ENCODE measurements at regions not wholly inside any gene's neighbourhood (a gene's known extent, or its start where the extent isn't known, plus 50 kb on each side); places are given as distances from the start of the nearest gene placed in this dataset.
A peak's percentile ranks its signal among the peaks of the same experiment; 100 is the strongest.

DNA sequence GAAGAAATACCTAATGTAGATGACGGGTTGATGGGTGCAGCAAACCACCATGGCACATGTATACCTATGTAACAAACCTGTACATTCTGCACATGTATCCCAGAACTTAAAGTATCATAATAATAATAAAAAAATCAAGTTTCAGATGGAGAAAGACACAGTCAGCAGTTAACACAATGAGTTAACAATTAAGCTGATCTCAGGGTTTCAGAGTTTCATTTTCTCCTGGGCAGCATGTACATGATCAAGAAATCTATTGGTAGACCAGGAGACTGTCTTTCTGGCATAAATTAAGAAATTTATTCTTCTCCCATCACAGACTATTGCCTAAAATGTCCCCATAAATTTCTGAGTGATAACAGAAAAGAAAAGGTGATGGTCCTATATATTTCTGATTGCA, 155.3 kb downstream of the RAD51AP2 start (continued):
- no peak for TF ChIP-seq JUNB (IDR thresholded peaks at IDR 0.05; ENCODE audit: unreplicated experiment)
- TF ChIP-seq, protein P1, sequence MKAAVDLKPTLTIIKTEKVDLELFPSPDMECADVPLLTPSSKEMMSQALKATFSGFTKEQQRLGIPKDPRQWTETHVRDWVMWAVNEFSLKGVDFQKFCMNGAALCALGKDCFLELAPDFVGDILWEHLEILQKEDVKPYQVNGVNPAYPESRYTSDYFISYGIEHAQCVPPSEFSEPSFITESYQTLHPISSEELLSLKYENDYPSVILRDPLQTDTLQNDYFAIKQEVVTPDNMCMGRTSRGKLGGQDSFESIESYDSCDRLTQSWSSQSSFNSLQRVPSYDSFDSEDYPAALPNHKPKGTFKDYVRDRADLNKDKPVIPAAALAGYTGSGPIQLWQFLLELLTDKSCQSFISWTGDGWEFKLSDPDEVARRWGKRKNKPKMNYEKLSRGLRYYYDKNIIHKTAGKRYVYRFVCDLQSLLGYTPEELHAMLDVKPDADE (IDR thresholded peaks at IDR 0.05), result no peak

DNA sequence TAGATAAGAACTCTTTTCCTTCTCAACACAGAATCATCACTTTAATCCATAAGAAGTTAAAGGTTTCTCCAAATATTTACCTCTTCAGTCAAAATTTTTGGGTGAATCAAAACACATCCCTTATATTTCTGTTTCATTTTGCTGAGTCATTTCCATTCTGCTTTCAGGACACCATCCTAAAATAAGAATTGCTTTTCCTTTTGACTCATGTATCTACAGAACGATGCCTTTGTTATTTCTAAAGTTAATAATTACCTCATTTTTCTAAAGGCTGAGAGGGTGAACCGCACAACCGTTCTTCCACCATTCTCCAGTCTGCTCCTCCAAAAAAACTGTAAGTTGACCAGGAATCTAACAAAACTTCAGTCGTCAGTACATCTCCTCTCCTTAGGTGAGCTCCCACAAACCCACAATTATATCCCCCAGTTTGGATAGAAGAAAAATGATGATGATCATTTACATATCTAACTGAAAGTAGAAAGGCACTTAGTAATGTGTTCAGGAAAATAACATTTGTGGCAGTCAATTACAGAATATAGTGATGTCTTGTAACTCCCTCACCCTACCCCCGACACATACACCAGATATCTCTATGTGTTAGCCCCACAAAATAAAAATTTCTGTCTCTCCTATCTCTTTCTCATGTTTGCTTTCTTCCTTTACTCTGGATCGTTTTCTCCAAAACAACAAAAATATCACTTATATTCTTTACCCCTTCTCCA, 162.5 kb downstream of the RAD51AP2 start:
- no peaks in the 10 kb centered on the region for H3K36me3 Mint-ChIP-seq (ENCODE audit: low read depth)
- no peaks in the 10 kb centered on the region for H3K36me3 ChIP-seq (ENCODE audit: insufficient read depth)
- H3K4me1 ChIP-seq (ENCODE audit: insufficient read depth), result no peaks in the 10 kb centered on the region
- no peaks in the 10 kb centered on the region for H4K20me1 ChIP-seq (replicated peaks; ENCODE audit: insufficient read depth)
- 0 out of 2 replicates have a peak overlapping the region, but pooled peaks have one; percentile 34 for H3K27ac Mint-ChIP-seq
- H3K27me3 ChIP-seq (ENCODE audit: insufficient read depth), result no peaks in the 10 kb centered on the region
- H3K4me2 ChIP-seq, result no peak overlapping the region
- no peaks in the 10 kb centered on the region for H3K4me1 Mint-ChIP-seq
- no peak for TF ChIP-seq NANOG (IDR thresholded peaks at IDR 0.05; ENCODE audit: borderline replicate concordance)
- H3K79me2 ChIP-seq (replicated peaks; ENCODE audit: insufficient read depth), result no peaks in the 10 kb centered on the region
- H3K4me3 Mint-ChIP-seq, result no peak overlapping the region
- no peaks in the 10 kb centered on the region for H3K9me2 ChIP-seq (ENCODE audit: insufficient read depth)
- H3K9me3 Mint-ChIP-seq, result no peaks in the 10 kb centered on the region
- no peaks in the 10 kb centered on the region for H3K27me3 Mint-ChIP-seq (ENCODE audit: insufficient read depth, low read depth, poor library complexity)
- peak overlapping the region; percentile 44; the same call in 1 of the 2 replicates for H2AFZ ChIP-seq
- H3F3A ChIP-seq (replicated peaks; ENCODE audit: low read depth), result no peaks in the 10 kb centered on the region
- ATAC-seq (no peak), DNase-seq (ENCODE audit: low spot score) (no peak)
- no peak overlapping the region for H3K4me3 ChIP-seq
- no peak overlapping the region for H3K27ac ChIP-seq (ENCODE audit: low read depth)

DNA sequence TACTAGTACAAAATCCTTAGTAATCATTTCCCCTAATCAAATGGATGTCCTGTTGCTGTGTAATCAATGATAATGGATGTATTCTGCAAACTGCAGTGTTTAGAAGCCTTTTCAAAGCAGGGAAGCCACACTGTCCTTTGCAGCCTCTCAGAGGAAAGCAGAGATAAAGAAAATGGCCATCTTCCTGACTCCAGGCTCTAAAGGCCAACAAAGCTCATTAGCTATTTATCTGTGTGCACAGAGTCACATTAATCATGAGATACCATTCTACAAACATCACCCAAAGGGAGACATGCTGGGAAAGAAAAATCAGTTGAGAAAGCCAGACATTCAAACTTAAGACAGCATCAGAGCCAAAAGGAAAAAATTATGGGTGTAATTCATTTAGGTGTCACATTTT, 165.0 kb downstream of the RAD51AP2 start:
- H3K4me1 ChIP-seq (ENCODE audit: insufficient read depth), result no peaks in the 10 kb centered on the region
- Mint-ChIP-seq H3K9me3 (no peaks in the 10 kb centered on the region), H3K4me3 (no peak overlapping the region), H3K4me1 (no peaks in the 10 kb centered on the region), H3K36me3 (ENCODE audit: low read depth) (no peaks in the 10 kb centered on the region), H3K27ac (peak overlapping the region; percentile 53; the same call in 1 of the 2 replicates), H3K27me3 (ENCODE audit: insufficient read depth, low read depth, poor library complexity) (no peaks in the 10 kb centered on the region)
- H3K27ac ChIP-seq (ENCODE audit: low read depth), result no peak overlapping the region
- ATAC-seq, result no peak
- H3K4me3 ChIP-seq, result no peak overlapping the region
- no peak for DNase-seq (ENCODE audit: low spot score)
- TF ChIP-seq ZNF331 (CRISPR knock-in tag; IDR thresholded peaks at IDR 0.05; ENCODE audit: low read depth) (no peak), CREB1 (CRISPR knock-in tag; IDR thresholded peaks at IDR 0.05; ENCODE audit: low read depth) (no peak), NANOG (IDR thresholded peaks at IDR 0.05; ENCODE audit: borderline replicate concordance) (no peak)
- TF ChIP-seq, protein P2, sequence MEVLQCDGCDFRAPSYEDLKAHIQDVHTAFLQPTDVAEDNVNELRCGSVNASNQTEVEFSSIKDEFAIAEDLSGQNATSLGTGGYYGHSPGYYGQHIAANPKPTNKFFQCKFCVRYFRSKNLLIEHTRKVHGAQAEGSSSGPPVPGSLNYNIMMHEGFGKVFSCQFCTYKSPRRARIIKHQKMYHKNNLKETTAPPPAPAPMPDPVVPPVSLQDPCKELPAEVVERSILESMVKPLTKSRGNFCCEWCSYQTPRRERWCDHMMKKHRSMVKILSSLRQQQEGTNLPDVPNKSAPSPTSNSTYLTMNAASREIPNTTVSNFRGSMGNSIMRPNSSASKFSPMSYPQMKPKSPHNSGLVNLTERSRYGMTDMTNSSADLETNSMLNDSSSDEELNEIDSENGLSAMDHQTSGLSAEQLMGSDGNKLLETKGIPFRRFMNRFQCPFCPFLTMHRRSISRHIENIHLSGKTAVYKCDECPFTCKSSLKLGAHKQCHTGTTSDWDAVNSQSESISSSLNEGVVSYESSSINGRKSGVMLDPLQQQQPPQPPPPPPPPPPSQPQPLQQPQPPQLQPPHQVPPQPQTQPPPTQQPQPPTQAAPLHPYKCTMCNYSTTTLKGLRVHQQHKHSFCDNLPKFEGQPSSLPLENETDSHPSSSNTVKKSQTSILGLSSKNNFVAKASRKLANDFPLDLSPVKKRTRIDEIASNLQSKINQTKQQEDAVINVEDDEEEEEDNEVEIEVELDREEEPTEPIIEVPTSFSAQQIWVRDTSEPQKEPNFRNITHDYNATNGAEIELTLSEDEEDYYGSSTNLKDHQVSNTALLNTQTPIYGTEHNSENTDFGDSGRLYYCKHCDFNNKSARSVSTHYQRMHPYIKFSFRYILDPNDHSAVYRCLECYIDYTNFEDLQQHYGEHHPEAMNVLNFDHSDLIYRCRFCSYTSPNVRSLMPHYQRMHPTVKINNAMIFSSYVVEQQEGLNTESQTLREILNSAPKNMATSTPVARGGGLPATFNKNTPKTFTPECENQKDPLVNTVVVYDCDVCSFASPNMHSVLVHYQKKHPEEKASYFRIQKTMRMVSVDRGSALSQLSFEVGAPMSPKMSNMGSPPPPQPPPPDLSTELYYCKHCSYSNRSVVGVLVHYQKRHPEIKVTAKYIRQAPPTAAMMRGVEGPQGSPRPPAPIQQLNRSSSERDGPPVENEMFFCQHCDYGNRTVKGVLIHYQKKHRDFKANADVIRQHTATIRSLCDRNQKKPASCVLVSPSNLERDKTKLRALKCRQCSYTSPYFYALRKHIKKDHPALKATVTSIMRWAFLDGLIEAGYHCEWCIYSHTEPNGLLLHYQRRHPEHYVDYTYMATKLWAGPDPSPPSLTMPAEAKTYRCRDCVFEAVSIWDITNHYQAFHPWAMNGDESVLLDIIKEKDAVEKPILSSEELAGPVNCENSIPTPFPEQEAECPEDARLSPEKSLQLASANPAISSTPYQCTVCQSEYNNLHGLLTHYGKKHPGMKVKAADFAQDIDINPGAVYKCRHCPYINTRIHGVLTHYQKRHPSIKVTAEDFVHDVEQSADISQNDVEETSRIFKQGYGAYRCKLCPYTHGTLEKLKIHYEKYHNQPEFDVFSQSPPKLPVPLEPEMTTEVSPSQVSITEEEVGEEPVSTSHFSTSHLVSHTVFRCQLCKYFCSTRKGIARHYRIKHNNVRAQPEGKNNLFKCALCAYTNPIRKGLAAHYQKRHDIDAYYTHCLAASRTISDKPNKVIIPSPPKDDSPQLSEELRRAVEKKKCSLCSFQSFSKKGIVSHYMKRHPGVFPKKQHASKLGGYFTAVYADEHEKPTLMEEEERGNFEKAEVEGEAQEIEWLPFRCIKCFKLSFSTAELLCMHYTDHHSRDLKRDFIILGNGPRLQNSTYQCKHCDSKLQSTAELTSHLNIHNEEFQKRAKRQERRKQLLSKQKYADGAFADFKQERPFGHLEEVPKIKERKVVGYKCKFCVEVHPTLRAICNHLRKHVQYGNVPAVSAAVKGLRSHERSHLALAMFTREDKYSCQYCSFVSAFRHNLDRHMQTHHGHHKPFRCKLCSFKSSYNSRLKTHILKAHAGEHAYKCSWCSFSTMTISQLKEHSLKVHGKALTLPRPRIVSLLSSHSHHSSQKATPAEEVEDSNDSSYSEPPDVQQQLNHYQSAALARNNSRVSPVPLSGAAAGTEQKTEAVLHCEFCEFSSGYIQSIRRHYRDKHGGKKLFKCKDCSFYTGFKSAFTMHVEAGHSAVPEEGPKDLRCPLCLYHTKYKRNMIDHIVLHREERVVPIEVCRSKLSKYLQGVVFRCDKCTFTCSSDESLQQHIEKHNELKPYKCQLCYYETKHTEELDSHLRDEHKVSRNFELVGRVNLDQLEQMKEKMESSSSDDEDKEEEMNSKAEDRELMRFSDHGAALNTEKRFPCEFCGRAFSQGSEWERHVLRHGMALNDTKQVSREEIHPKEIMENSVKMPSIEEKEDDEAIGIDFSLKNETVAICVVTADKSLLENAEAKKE (CRISPR knock-in tag; IDR thresholded peaks at IDR 0.05), result no peak
- TF ChIP-seq, protein P3, sequence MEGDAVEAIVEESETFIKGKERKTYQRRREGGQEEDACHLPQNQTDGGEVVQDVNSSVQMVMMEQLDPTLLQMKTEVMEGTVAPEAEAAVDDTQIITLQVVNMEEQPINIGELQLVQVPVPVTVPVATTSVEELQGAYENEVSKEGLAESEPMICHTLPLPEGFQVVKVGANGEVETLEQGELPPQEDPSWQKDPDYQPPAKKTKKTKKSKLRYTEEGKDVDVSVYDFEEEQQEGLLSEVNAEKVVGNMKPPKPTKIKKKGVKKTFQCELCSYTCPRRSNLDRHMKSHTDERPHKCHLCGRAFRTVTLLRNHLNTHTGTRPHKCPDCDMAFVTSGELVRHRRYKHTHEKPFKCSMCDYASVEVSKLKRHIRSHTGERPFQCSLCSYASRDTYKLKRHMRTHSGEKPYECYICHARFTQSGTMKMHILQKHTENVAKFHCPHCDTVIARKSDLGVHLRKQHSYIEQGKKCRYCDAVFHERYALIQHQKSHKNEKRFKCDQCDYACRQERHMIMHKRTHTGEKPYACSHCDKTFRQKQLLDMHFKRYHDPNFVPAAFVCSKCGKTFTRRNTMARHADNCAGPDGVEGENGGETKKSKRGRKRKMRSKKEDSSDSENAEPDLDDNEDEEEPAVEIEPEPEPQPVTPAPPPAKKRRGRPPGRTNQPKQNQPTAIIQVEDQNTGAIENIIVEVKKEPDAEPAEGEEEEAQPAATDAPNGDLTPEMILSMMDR (conservative IDR thresholded peaks at IDR 0.05; ENCODE audit: low read depth in 2 of 2), result no peak
- H3K36me3 ChIP-seq (ENCODE audit: insufficient read depth), result no peaks in the 10 kb centered on the region
- H3K27me3 ChIP-seq (ENCODE audit: insufficient read depth), result no peaks in the 10 kb centered on the region
- no peak overlapping the region for H3K4me2 ChIP-seq
- peak overlapping the region; percentile 24; the same call in 1 of the 2 replicates for H2AFZ ChIP-seq
- no peaks in the 10 kb centered on the region for H3K9me2 ChIP-seq (ENCODE audit: insufficient read depth)
- no peaks in the 10 kb centered on the region for H4K20me1 ChIP-seq (replicated peaks; ENCODE audit: insufficient read depth)
- no peaks in the 10 kb centered on the region for H3F3A ChIP-seq (replicated peaks; ENCODE audit: low read depth)
- H3K79me2 ChIP-seq (replicated peaks; ENCODE audit: insufficient read depth), result no peaks in the 10 kb centered on the region

Data from GM23338 (cell line).